ENCODE measurements at regions not wholly inside any gene's neighbourhood (a gene's known extent, or its start where the extent isn't known, plus 50 kb on each side); places are given as distances from the start of the nearest gene placed in this dataset.
"Not testable (repeated sequence)": the region's sequence is repeated elsewhere in the genome, so short reads cannot be mapped to it uniquely, and the experiment has no call there.

GRCh38 chr15:67945951-67946700, 106.3 kb upstream of the RNU6-1 start:
- no peak for DNase-seq

GRCh38 chr15:67946701-67947100, 106.9 kb upstream of the RNU6-1 start:
- DNase-seq = no peak

- no peak for DNase-seq
These were observed 106.7 kb upstream of the PIAS1 start for GRCh38 chr15:67947254-67948039.

- no peak for DNase-seq
These were observed 105.9 kb upstream of the PIAS1 start for GRCh38 chr15:67948215-67948614.

- not testable (repeated sequence) for DNase-seq
These were observed 102.9 kb upstream of the PIAS1 start for GRCh38 chr15:67951187-67951586.

- DNase-seq = no peak
These were observed 100.8 kb upstream of the PIAS1 start for GRCh38 chr15:67953299-67953698.

- DNase-seq = no peak
These were observed 98.9 kb upstream of the PIAS1 start for GRCh38 chr15:67955252-67955651.

- DNase-seq = no peak
These were observed 96.5 kb upstream of the PIAS1 start for GRCh38 chr15:67957435-67958132.

- peak; percentile 23 for DNase-seq
These were observed 86.2 kb upstream of the PIAS1 start for GRCh38 chr15:67967871-67968431.

- DNase-seq = no peak
These were observed 85.6 kb upstream of the PIAS1 start for GRCh38 chr15:67968564-67968963.

- DNase-seq = no peak
These were observed 85.1 kb upstream of the PIAS1 start for GRCh38 chr15:67968966-67969365.

GRCh38 chr15:67969892-67970291, 84.2 kb upstream of the PIAS1 start:
- no peak for DNase-seq

- no peak for DNase-seq
These were observed 81.7 kb upstream of the PIAS1 start for GRCh38 chr15:67972377-67972776.

GRCh38 chr15:67973846-67974245, 80.3 kb upstream of the PIAS1 start:
- DNase-seq = no peak

- DNase-seq = no peak
These were observed 77.5 kb upstream of the PIAS1 start for GRCh38 chr15:67976506-67977073.

- DNase-seq = no peak
These were observed 76.6 kb upstream of the PIAS1 start for GRCh38 chr15:67977414-67978089.

- DNase-seq = no peak
These were observed 74.8 kb upstream of the PIAS1 start for GRCh38 chr15:67979281-67979680.

GRCh38 chr15:67980171-67980570, 73.9 kb upstream of the PIAS1 start:
- DNase-seq = no peak

GRCh38 chr15:67980773-67981685, 73.1 kb upstream of the PIAS1 start:
- no peak for DNase-seq

- no peak for DNase-seq
These were observed 72.3 kb upstream of the PIAS1 start for GRCh38 chr15:67981848-67982247.

GRCh38 chr15:67991706-67992105, 62.4 kb upstream of the PIAS1 start:
- DNase-seq = no peak

Measured in OCI-M1 (cell line).